ENCODE measurements at regions not wholly inside any gene's neighbourhood (a gene's known extent, or its start where the extent isn't known, plus 50 kb on each side); places are given as distances from the start of the nearest gene placed in this dataset.
A peak's percentile ranks its signal among the peaks of the same experiment; 100 is the strongest.

DNA sequence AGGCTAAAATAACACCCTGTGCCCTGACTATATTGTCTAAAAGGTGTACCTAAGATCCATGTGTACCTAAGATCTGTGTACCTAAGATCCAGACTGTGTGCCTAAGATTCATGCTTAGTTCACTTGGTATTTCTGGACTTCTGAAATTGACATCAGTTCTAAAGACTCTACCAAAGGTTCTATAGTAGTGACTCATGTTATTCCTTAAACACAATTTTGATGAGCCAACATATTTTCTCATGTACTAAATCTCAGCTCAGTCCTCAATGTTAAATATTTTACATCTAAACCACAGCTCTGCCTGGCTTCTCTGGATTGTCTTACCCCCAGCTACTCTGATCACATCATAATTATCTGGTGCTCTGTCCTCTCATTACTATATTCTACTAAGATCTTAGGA lies 802.3 kb upstream of the SORCS1 start (continued):
- TF ChIP-seq, protein P1, sequence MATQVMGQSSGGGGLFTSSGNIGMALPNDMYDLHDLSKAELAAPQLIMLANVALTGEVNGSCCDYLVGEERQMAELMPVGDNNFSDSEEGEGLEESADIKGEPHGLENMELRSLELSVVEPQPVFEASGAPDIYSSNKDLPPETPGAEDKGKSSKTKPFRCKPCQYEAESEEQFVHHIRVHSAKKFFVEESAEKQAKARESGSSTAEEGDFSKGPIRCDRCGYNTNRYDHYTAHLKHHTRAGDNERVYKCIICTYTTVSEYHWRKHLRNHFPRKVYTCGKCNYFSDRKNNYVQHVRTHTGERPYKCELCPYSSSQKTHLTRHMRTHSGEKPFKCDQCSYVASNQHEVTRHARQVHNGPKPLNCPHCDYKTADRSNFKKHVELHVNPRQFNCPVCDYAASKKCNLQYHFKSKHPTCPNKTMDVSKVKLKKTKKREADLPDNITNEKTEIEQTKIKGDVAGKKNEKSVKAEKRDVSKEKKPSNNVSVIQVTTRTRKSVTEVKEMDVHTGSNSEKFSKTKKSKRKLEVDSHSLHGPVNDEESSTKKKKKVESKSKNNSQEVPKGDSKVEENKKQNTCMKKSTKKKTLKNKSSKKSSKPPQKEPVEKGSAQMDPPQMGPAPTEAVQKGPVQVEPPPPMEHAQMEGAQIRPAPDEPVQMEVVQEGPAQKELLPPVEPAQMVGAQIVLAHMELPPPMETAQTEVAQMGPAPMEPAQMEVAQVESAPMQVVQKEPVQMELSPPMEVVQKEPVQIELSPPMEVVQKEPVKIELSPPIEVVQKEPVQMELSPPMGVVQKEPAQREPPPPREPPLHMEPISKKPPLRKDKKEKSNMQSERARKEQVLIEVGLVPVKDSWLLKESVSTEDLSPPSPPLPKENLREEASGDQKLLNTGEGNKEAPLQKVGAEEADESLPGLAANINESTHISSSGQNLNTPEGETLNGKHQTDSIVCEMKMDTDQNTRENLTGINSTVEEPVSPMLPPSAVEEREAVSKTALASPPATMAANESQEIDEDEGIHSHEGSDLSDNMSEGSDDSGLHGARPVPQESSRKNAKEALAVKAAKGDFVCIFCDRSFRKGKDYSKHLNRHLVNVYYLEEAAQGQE (IDR thresholded peaks at IDR 0.05; ENCODE audit: unreplicated experiment) = no peak
- TF ChIP-seq STAT1 (IDR thresholded peaks at IDR 0.05; ENCODE audit: unreplicated experiment) = no peak
- TF ChIP-seq ZNF114 (CRISPR knock-in tag; IDR thresholded peaks at IDR 0.05) = no peak
- TF ChIP-seq, protein P2, sequence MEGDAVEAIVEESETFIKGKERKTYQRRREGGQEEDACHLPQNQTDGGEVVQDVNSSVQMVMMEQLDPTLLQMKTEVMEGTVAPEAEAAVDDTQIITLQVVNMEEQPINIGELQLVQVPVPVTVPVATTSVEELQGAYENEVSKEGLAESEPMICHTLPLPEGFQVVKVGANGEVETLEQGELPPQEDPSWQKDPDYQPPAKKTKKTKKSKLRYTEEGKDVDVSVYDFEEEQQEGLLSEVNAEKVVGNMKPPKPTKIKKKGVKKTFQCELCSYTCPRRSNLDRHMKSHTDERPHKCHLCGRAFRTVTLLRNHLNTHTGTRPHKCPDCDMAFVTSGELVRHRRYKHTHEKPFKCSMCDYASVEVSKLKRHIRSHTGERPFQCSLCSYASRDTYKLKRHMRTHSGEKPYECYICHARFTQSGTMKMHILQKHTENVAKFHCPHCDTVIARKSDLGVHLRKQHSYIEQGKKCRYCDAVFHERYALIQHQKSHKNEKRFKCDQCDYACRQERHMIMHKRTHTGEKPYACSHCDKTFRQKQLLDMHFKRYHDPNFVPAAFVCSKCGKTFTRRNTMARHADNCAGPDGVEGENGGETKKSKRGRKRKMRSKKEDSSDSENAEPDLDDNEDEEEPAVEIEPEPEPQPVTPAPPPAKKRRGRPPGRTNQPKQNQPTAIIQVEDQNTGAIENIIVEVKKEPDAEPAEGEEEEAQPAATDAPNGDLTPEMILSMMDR (conservative IDR thresholded peaks at IDR 0.05; ENCODE audit: low read depth in 2 of 2) = no peak
- no peak for TF ChIP-seq EZH2phosphoT487 (IDR thresholded peaks at IDR 0.05; ENCODE audit: unreplicated experiment)

DNA sequence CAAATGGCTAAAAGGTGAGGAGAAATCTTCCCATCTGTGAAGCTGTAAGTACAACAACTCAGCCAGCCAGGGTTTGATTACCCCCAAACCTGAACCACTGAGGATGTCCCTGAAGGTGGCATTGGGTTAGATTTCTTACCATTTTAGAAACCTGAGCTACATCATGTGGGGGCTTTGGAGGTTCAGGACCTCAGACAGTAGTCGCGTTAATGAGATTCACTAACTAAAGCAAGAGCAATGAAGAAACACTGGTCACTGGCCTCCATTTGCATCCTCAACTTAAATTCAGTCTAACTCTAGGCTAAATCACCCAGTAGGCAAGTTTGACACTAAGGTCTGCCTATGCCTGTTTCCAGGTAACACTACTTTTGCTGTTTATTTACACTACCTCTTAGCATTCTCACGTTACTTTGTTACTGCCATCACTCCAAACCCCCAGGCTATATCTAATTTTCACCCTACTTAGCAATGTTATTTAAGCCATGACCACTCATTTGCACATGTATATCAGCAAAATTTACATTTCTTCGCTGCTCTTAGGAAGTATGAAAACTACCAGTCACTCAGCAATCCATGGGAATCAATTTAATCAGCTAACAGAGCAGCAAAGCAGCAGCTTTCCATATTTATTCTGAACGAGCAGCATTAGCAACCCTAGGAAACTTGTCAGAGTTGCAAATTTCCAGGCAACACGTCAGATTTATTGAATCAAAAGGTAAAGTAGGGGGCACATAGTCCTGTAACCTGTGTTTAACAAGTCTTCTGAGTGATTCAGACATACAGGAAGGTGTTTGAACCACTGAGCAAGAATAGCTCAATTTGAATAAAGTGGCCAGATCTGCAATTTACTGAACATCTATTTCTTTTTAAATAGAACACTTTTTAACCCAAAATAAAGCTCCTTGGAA lies 788.4 kb upstream of the SORCS1 start:
- H3K79me2 ChIP-seq (replicated peaks; ENCODE audit: insufficient read depth) = no peaks in the 10 kb centered on the region
- ATAC-seq (peak; percentile 45), DNase-seq (ENCODE audit: low spot score) (peak; percentile 12)
- H3K27ac ChIP-seq (ENCODE audit: low read depth) = no peak overlapping the region
- peak overlapping the region; percentile 42; the same call in 1 of the 2 replicates for H3K4me2 ChIP-seq
- Mint-ChIP-seq H3K36me3 (ENCODE audit: low read depth) (peaks cover 11% of the 10 kb centered on the region; the same call in 2 of the 3 replicates), H3K4me1 (peaks cover 10% of the 10 kb centered on the region), H3K9me3 (peaks cover 18% of the 10 kb centered on the region), H3K4me3 (no peak overlapping the region), H3K27me3 (ENCODE audit: insufficient read depth, low read depth, poor library complexity) (no peaks in the 10 kb centered on the region), H3K27ac (0 out of 2 replicates have a peak overlapping the region, but pooled peaks have one; percentile 26)
- peaks cover 14% of the 10 kb centered on the region for H3K4me1 ChIP-seq (ENCODE audit: insufficient read depth)
- H3K27me3 ChIP-seq (ENCODE audit: insufficient read depth) = no peaks in the 10 kb centered on the region
- no peak for TF ChIP-seq NANOG (IDR thresholded peaks at IDR 0.05; ENCODE audit: borderline replicate concordance)
- TF ChIP-seq, protein P3, sequence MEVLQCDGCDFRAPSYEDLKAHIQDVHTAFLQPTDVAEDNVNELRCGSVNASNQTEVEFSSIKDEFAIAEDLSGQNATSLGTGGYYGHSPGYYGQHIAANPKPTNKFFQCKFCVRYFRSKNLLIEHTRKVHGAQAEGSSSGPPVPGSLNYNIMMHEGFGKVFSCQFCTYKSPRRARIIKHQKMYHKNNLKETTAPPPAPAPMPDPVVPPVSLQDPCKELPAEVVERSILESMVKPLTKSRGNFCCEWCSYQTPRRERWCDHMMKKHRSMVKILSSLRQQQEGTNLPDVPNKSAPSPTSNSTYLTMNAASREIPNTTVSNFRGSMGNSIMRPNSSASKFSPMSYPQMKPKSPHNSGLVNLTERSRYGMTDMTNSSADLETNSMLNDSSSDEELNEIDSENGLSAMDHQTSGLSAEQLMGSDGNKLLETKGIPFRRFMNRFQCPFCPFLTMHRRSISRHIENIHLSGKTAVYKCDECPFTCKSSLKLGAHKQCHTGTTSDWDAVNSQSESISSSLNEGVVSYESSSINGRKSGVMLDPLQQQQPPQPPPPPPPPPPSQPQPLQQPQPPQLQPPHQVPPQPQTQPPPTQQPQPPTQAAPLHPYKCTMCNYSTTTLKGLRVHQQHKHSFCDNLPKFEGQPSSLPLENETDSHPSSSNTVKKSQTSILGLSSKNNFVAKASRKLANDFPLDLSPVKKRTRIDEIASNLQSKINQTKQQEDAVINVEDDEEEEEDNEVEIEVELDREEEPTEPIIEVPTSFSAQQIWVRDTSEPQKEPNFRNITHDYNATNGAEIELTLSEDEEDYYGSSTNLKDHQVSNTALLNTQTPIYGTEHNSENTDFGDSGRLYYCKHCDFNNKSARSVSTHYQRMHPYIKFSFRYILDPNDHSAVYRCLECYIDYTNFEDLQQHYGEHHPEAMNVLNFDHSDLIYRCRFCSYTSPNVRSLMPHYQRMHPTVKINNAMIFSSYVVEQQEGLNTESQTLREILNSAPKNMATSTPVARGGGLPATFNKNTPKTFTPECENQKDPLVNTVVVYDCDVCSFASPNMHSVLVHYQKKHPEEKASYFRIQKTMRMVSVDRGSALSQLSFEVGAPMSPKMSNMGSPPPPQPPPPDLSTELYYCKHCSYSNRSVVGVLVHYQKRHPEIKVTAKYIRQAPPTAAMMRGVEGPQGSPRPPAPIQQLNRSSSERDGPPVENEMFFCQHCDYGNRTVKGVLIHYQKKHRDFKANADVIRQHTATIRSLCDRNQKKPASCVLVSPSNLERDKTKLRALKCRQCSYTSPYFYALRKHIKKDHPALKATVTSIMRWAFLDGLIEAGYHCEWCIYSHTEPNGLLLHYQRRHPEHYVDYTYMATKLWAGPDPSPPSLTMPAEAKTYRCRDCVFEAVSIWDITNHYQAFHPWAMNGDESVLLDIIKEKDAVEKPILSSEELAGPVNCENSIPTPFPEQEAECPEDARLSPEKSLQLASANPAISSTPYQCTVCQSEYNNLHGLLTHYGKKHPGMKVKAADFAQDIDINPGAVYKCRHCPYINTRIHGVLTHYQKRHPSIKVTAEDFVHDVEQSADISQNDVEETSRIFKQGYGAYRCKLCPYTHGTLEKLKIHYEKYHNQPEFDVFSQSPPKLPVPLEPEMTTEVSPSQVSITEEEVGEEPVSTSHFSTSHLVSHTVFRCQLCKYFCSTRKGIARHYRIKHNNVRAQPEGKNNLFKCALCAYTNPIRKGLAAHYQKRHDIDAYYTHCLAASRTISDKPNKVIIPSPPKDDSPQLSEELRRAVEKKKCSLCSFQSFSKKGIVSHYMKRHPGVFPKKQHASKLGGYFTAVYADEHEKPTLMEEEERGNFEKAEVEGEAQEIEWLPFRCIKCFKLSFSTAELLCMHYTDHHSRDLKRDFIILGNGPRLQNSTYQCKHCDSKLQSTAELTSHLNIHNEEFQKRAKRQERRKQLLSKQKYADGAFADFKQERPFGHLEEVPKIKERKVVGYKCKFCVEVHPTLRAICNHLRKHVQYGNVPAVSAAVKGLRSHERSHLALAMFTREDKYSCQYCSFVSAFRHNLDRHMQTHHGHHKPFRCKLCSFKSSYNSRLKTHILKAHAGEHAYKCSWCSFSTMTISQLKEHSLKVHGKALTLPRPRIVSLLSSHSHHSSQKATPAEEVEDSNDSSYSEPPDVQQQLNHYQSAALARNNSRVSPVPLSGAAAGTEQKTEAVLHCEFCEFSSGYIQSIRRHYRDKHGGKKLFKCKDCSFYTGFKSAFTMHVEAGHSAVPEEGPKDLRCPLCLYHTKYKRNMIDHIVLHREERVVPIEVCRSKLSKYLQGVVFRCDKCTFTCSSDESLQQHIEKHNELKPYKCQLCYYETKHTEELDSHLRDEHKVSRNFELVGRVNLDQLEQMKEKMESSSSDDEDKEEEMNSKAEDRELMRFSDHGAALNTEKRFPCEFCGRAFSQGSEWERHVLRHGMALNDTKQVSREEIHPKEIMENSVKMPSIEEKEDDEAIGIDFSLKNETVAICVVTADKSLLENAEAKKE (CRISPR knock-in tag; IDR thresholded peaks at IDR 0.05) = no peak
- H3F3A ChIP-seq (replicated peaks; ENCODE audit: low read depth) = no peaks in the 10 kb centered on the region
- H3K4me3 ChIP-seq = no peak overlapping the region
- H2AFZ ChIP-seq = no peak overlapping the region
- H4K20me1 ChIP-seq (replicated peaks; ENCODE audit: insufficient read depth) = no peaks in the 10 kb centered on the region
- H3K9me2 ChIP-seq (ENCODE audit: insufficient read depth) = peaks cover 6% of the 10 kb centered on the region; the same call in 1 of the 2 replicates
- no peaks in the 10 kb centered on the region for H3K36me3 ChIP-seq (ENCODE audit: insufficient read depth)

Measured in GM23338 (cell line).